ENCODE measurements at regions not wholly inside any gene's neighbourhood (a gene's known extent, or its start where the extent isn't known, plus 50 kb on each side); places are given as distances from the start of the nearest gene placed in this dataset.
A peak's percentile ranks its signal among the peaks of the same experiment; 100 is the strongest.

DNA sequence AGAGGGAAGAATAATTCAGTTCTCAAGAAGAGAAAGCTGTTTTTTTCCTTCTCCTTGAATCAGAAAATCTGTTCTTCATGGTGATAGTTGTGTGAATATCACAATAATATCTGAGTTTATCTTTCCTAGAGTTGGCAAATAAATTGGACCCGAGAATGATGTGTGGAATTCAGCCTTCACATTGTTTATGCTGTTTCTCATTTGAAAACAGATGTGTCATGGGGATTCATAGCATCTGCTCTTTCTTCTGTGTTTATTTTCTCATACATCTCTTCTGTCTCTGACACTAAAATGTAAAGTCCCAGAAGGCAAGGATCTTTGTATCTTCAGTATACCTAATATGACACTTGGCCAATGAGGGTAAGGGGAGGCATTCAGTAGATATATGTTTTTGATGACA lies 103.6 kb upstream of the SGK1 start:
- Histone ChIP-seq H3K36me3 (ENCODE audit: control insufficient read depth, insufficient read depth, low read length) (no peaks in the 10 kb centered on the region), H3K4me1 (peaks cover 9% of the 10 kb centered on the region), H3K4me2 (ENCODE audit: low read length) (no peak overlapping the region), H3K27me3 (ENCODE audit: control insufficient read depth, insufficient read depth, low read length) (no peaks in the 10 kb centered on the region), H3K79me2 (no peaks in the 10 kb centered on the region), H3K9ac (no peak overlapping the region), H3K9me3 (ENCODE audit: control insufficient read depth, low read length) (no peaks in the 10 kb centered on the region), H3K27ac (no peak overlapping the region), H3K4me3 (ENCODE audit: low read depth, low read length) (no peak overlapping the region), H2AFZ (no peak overlapping the region)
- no peak for TF ChIP-seq CTCF (IDR thresholded peaks at IDR 0.05)

- H3K36me3 ChIP-seq (ENCODE audit: control insufficient read depth, insufficient read depth, low read length): no peaks in the 10 kb centered on the region
- no peak overlapping the region for H2AFZ ChIP-seq
- no peaks in the 10 kb centered on the region for H3K79me2 ChIP-seq
- no peaks in the 10 kb centered on the region for H3K9me3 ChIP-seq (ENCODE audit: control insufficient read depth, low read length)
- no peak overlapping the region for H3K4me3 ChIP-seq (ENCODE audit: low read depth, low read length)
- H3K27me3 ChIP-seq (ENCODE audit: control insufficient read depth, insufficient read depth, low read length): no peaks in the 10 kb centered on the region
- H3K4me1 ChIP-seq: peaks cover 14% of the 10 kb centered on the region
- no peak overlapping the region for H3K4me2 ChIP-seq (ENCODE audit: low read length)
- H3K9ac ChIP-seq: no peak overlapping the region
- TF ChIP-seq CTCF (IDR thresholded peaks at IDR 0.05): no peak
- H3K27ac ChIP-seq: no peak overlapping the region
Measured at GRCh38 chr6:134420614-134421181, 102.8 kb upstream of the SGK1 start.

GRCh38 chr6:134419716-134420115 lies 101.8 kb upstream of the SGK1 start:
- H3K36me3 ChIP-seq (ENCODE audit: control insufficient read depth, insufficient read depth, low read length): no peaks in the 10 kb centered on the region
- no peaks in the 10 kb centered on the region for H3K9me3 ChIP-seq (ENCODE audit: control insufficient read depth, low read length)
- H3K27me3 ChIP-seq (ENCODE audit: control insufficient read depth, insufficient read depth, low read length): no peaks in the 10 kb centered on the region
- peaks cover 19% of the 10 kb centered on the region for H3K4me1 ChIP-seq
- H2AFZ ChIP-seq: no peak overlapping the region
- H3K4me3 ChIP-seq (ENCODE audit: low read depth, low read length): no peak overlapping the region
- H3K9ac ChIP-seq: no peak overlapping the region
- no peak for TF ChIP-seq CTCF (IDR thresholded peaks at IDR 0.05)
- H3K4me2 ChIP-seq (ENCODE audit: low read length): no peak overlapping the region
- no peak overlapping the region for H3K27ac ChIP-seq
- H3K79me2 ChIP-seq: no peaks in the 10 kb centered on the region

GRCh38 chr6:134416418-134417154 lies 98.7 kb upstream of the SGK1 start:
- no peak overlapping the region for H3K4me3 ChIP-seq (ENCODE audit: low read depth, low read length)
- H3K79me2 ChIP-seq: no peaks in the 10 kb centered on the region
- H3K4me1 ChIP-seq: peaks cover 22% of the 10 kb centered on the region
- no peaks in the 10 kb centered on the region for H3K36me3 ChIP-seq (ENCODE audit: control insufficient read depth, insufficient read depth, low read length)
- H3K9ac ChIP-seq: no peak overlapping the region
- no peak for TF ChIP-seq CTCF (IDR thresholded peaks at IDR 0.05)
- no peaks in the 10 kb centered on the region for H3K9me3 ChIP-seq (ENCODE audit: control insufficient read depth, low read length)
- no peak overlapping the region for H2AFZ ChIP-seq
- H3K27me3 ChIP-seq (ENCODE audit: control insufficient read depth, insufficient read depth, low read length): no peaks in the 10 kb centered on the region
- no peak overlapping the region for H3K27ac ChIP-seq
- H3K4me2 ChIP-seq (ENCODE audit: low read length): no peak overlapping the region

DNA sequence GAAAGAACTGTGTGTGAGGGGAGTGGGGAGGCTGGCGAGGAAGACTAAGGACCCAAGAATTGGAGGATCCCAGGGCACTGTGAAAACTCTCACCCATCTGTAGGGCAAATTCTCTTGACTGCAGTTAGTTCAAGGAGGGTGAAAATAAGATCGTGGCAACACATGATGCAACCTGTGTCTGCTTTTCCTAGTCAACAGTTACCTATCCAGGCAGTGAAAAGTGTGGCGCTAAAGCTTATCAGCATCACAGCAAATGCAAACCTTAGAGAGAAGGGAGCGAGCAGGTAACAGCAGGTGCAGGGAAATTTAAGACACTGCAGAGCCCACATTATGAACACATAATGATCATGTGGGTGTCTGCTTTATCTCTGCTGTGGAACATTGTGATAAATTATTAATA lies 97.7 kb upstream of the SGK1 start:
- H3K27ac ChIP-seq: peak overlapping the region; percentile 62
- H3K4me2 ChIP-seq (ENCODE audit: low read length): peak overlapping the region; percentile 23
- H3K9me3 ChIP-seq (ENCODE audit: control insufficient read depth, low read length): no peaks in the 10 kb centered on the region

More for the DNA sequence above, 97.7 kb upstream of the SGK1 start:
- H3K4me1 ChIP-seq: peaks cover 27% of the 10 kb centered on the region
- H3K79me2 ChIP-seq: no peaks in the 10 kb centered on the region
- TF ChIP-seq CTCF (IDR thresholded peaks at IDR 0.05): no peak
- no peak overlapping the region for H3K4me3 ChIP-seq (ENCODE audit: low read depth, low read length)
- peak overlapping the region; percentile 63 for H2AFZ ChIP-seq
- H3K9ac ChIP-seq: no peak overlapping the region
- no peaks in the 10 kb centered on the region for H3K27me3 ChIP-seq (ENCODE audit: control insufficient read depth, insufficient read depth, low read length)
- H3K36me3 ChIP-seq (ENCODE audit: control insufficient read depth, insufficient read depth, low read length): no peaks in the 10 kb centered on the region
